Adrenal gland (tissue), 5 donors: ENCODE measurements at regions not wholly inside any gene's neighbourhood (a gene's known extent, or its start where the extent isn't known, plus 50 kb on each side); places are given as distances from the start of the nearest gene placed in this dataset.

Experiments
- POLR2A ChIP-seq, 2 donors: fragments of 450-650 bp; IDR thresholded peaks; one replicate each; pipeline ENCODE4 v1.6.1; 2017; ENCODE audit warnings: antibody characterized with exemption in 2 of 2, mild to moderate bottlenecking in 2 of 2, moderate library complexity in 1 of 2
- TF ChIP-seq, protein P1 (sequence below), 6 experiments: fragments of 450-650 bp in 4 of 6; fragments of 200-600 bp in 2 of 6; sonication (generic) in 1 of 6; IDR thresholded peaks; 1 replicate in 5 of 6; 2 replicates in 1 of 6; pipeline versions ENCODE4 v1.5.1 to v1.8.0; 2016 to 2021; ENCODE audit warnings: antibody characterized with exemption in 6 of 6, mild to moderate bottlenecking in 2 of 6, moderate library complexity in 1 of 6
- donor health status: DM: no; HTN: no; CAD: no.

DNA sequence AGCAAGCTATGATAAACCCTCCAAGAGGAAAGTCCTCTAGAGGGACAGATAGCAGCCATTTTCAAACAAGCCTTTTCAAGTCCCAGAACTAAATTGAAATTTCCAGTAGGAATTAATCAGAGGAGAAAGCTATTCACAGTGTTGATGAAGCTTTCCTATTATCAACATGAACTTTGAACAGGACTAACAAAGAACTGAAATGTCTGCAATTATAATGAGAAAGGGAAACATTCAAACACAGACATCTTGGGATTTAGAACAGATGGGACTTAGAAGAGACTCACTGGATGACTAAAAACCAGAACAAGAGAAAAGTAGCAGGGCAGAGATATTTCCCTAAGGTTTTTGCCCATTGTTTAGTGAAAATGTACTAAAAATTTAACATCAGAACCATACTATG is 622.1 kb upstream of the UBE2E2 start:
- TF ChIP-seq, protein P1, sequence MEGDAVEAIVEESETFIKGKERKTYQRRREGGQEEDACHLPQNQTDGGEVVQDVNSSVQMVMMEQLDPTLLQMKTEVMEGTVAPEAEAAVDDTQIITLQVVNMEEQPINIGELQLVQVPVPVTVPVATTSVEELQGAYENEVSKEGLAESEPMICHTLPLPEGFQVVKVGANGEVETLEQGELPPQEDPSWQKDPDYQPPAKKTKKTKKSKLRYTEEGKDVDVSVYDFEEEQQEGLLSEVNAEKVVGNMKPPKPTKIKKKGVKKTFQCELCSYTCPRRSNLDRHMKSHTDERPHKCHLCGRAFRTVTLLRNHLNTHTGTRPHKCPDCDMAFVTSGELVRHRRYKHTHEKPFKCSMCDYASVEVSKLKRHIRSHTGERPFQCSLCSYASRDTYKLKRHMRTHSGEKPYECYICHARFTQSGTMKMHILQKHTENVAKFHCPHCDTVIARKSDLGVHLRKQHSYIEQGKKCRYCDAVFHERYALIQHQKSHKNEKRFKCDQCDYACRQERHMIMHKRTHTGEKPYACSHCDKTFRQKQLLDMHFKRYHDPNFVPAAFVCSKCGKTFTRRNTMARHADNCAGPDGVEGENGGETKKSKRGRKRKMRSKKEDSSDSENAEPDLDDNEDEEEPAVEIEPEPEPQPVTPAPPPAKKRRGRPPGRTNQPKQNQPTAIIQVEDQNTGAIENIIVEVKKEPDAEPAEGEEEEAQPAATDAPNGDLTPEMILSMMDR (IDR thresholded peaks at IDR 0.05) = no peak
- no peak for TF ChIP-seq POLR2A (IDR thresholded peaks at IDR 0.05)
